Ramos (cell line): ENCODE measurements at regions not wholly inside any gene's neighbourhood (a gene's known extent, or its start where the extent isn't known, plus 50 kb on each side); places are given as distances from the start of the nearest gene placed in this dataset.

Experiments used
- in situ Hi-C: fragments of 300-500 bp; cut with MboI; formaldehyde crosslinking; loops from one replicate; pipeline ENCODE4 v1.14.3; 2022; ENCODE audit warnings: low sequenced_read_pairs; ENCODE audit not compliant: unreplicated experiment

DNA sequence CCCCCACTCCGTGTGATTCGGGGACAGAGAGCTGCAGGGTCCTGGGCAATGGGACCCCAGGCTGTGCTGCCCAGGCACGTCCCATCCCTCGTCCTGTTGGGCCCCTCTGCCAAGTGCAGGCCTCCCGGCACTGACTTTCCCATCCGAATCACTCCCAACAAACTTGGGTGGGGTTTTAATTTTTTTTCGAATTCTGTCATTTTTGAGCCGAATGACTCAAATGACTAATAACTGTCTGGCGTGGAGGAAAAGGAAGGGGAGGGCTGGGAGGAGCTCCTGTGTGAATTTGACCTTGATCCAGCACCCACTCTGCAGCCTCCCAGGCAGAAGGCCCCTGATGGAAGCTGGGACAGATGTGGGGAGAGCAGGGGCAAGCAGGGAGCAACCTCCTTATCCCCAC, 1173.2 kb downstream of the BRD1 start:
- in situ Hi-C loops: no loop called here

GRCh38 chr22:48653929-48654328, 1173.7 kb downstream of the BRD1 start:
- in situ Hi-C loops: no loop called here

DNA sequence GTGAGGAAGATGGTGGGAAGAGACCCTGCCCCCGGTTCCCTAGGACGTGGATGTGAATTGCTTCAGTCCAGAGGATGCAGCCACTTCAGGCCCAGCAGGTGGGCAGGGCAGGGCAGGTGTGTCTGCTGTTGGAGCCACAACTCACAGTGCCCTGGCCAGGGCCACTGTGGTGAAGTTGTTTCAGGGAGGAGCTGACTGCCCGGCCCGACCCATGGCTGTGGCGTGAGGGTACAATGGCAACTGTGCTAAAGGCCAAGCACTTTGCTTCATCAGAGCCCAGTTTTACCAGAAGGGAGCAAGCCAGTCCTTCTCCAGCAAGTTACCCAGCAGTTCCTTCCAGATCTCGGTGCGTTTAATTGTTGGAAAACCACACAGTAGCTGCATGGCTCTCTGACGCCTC, 1174.4 kb downstream of the BRD1 start:
- in situ Hi-C loops: no loop called here

- in situ Hi-C loops: no loop called here
Observed at GRCh38 chr22:48652796-48653195, 1174.9 kb downstream of the BRD1 start.

DNA sequence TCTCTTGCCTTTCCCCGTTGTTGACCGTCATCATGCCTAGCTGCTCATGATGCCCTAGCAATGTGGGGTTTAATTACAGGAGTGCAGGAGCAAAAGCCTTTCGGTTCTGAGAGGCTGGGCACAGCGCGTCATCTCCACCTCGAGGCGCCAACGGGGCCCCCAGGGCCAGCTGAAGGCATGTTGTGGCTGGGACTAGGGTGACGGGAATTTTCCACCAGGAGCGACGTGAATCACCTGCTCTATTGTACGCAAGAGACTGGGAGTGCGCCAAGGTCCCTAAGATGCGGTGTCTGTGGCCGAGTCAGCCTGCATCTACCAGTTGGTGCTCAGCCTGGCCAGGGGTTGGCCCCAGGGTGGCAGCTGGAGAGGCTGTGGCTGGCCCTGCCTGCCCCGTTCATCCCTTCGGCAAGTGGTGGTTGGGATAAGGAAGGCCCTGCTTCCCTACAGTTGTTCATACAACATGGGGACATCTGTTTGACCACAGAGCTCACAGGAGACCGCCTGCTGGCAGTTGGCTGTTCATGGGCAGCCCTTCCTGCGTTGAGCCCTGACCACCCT, 1175.6 kb downstream of the BRD1 start:
- in situ Hi-C loops: no loop called here

GRCh38 chr22:48651036-48651890, 1176.4 kb downstream of the BRD1 start:
- in situ Hi-C loops: no loop called here

DNA sequence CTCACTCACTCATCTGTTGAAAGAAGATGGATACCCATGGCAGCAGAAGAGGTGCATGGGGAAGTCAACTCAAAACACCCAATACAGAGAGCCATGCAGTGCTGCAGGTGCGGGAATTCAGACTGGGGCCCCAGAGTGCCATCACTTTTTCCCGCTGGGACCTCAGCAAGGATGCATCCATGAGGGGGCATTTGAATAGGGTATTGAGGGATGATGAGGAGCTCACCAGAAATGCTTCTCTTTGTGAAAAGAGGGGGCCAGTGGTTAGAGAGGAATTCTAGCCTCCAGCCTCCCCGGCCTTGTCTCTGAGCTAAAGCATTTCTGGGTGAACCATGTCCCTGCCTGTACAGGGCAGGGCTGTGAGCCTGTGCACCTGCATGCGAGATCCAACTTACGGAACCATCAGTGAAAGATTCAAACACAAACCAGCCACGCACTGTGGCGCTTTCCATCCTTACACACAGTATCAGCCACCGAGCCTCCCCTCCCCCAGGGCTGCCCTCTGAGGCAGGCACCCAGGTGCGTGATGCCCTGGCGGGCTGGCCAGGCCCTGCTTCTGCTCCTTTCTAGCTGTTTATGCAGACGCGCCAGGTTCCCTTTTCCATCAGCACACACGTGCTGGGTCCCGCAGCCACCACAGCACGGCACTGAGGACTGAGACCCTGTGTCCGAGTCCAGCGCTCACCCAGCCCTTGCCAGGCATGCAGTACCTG, 1177.2 kb downstream of the BRD1 start:
- in situ Hi-C loops: no loop called here

DNA sequence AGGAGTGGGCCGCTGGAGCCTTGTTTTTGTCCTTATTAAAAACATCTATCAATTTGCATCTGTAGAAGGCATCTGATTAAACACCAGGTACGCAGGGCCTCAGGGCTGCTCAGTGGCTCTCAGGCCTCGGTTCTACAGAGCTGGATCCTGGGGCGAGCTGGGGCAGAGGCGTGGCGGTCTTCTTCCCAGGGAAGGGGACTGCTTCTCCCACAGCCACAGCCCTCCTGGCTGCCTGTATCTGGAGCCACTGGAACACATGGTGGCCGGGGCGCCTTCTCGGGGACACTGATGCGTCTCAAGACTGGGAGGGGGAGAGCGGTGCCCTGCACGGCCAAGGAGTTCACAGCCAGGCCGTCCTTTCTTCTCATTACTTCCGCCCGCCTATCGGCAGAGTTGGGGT, 1178.2 kb downstream of the BRD1 start:
- in situ Hi-C loops: no loop called here

GRCh38 chr22:48649031-48649430, 1178.6 kb downstream of the BRD1 start:
- in situ Hi-C loops: no loop called here

GRCh38 chr22:48647606-48648515, 1179.8 kb downstream of the BRD1 start:
- in situ Hi-C loops: no loop called here

DNA sequence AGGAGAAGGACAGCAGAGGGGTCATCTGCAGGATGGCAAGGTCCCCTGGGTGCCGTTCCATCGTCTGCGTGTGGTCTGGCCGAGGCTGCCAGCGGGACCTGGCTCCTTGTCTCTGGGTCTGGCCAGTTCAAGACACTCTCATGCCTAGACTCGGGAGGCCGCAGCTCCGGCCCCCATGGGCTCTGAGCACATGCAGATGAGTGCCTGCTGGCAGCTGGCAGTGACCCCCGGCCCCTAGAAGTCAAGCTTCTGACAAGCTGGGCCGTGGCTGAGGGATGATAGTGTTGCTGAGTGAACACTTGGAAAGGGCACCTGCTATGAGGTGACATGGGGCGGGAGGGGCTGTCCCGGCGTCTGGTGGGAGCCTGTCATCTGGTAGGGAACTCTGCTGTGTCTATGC, 1180.6 kb downstream of the BRD1 start:
- in situ Hi-C loops: no loop called here

GRCh38 chr22:48646216-48646925, 1181.3 kb downstream of the BRD1 start:
- in situ Hi-C loops: no loop called here

DNA sequence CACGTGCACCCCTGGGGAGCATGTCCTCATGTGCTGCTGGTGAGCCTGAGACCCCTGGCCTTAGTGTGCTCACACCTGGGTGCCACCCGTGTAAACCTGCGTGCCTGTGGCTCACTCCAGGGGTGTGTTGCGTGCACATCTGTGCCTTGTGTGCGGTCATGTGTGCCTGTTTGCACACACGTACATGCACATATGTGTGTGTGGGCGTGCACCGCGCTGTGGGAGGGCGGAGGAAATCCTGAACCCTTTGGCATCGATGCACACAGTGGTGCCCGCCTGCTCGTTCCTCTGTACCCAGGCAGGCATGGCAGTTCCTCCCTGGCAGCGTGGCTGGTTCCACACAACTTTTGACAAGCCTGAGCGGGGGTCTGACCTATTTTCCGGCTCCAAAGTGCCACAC, 1181.9 kb downstream of the BRD1 start:
- in situ Hi-C loops: no loop called here

GRCh38 chr22:48644997-48645396, 1182.7 kb downstream of the BRD1 start:
- in situ Hi-C loops: no loop called here

DNA sequence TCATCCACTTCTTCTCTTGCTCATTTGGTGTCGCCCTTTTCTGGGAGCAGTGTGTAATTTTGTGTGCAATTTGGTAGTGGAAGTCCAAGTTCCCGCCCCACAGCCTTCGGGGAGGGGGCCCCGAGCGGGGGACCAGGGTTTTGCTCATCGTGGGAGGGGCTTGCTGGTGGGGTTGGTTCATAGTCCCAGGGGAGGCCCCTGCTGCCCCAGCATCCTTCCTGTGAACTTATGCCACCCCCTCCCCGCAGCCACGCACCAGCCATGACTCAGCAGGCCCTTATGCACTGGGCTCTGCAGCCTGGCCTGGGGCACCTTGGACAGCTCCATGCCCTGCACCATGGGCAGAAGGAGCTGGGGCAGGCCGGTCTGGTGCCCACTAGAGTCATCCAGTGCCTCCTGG, 1183.6 kb downstream of the BRD1 start:
- in situ Hi-C loops: no loop called here

DNA sequence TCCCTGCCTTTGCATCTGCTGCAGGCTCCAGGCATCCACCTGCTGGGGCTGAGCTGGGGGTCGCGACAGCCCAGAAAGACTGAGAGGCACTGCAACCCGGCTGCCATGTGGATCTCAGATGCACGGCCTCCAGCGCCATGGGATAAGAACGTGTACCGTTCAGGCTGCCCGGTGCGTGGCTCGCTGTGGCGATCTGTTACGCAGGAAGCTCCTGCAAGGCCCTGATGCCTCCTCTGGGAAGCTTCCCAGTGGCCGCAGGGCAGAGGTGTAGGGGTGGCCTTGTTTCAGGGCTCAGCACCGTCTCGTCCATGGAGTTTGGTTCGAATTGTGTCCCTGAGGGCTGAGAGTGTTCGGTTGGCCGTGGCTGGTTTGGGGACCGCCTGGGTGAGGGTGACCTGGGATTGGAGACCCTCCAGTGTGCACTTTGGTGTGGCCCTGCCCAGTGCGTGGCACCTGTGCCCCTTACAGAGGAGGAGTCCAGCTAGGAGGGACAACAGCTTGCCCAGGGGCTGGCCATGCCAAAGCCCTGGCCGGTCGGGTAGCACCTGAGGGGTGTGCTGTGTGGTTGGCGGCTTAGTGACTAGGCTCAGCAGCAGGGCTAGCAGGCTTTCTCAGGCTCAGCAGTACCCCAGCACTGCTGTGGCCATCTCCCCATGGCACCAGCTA, 1184.5 kb downstream of the BRD1 start:
- in situ Hi-C loops: no loop called here

DNA sequence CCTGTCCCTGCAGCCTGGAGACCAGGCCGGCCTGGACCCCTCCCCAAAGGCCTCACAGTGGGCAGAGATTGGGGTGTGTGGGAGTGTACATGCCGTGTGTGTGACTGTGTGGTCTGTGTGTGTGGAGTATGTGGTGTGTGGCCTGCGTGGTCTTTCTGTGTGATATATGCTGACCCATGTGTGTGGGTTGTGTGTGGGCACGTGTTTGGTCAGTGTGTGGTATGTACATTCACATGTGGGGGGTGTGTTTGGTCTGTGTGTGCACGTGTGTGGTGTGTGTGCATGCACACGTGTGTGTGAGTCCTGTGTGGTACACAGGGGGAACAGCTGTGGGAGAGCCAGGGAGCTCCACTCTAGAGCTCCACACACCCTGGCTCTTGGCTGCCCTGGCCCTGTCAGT, 1185.1 kb downstream of the BRD1 start:
- in situ Hi-C loops: no loop called here

DNA sequence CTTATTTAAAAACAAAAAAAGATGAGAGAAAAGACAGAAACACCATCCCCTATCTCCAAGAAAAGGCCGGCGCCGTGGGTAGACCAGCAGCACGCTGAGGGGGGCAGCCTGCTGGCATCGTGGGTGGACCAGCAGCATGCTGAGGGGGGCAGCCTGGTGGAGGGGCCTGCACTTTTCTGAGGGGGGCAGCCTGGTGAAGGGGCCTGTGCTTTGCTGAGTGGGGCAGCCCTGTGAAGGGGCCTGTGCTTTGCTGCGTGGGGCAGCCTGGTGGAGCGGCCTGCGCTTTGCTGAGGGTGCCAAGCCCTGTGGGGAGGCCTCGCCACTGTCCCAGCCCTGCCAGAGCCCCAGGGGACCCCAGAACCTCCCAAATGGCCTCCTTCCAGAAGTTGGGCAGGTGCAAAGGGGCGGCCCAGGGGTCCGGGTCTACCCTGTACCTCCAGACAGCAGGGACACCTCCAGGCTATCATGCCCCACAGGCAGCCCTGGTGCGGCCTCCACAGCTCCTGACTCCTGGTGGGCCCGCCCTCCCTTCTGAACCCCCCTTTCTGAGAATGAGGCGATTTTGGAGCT, 1185.7 kb downstream of the BRD1 start:
- in situ Hi-C loops: no loop called here
